GM19238 (cell line): ENCODE measurements at regions not wholly inside any gene's neighbourhood (a gene's known extent, or its start where the extent isn't known, plus 50 kb on each side); places are given as distances from the start of the nearest gene placed in this dataset.
"Not testable (repeated sequence)": the region's sequence is repeated elsewhere in the genome, so short reads cannot be mapped to it uniquely, and the experiment has no call there.

Experiments used
- DNase-seq: peaks from one replicate; pipeline ENCODE4 v3.0.0; 2011; ENCODE audit warnings: low spot score; ENCODE audit not compliant: insufficient read length

GRCh38 chr17:16888413-16889087, 83.4 kb downstream of the TNFRSF13B start:
- no peak for DNase-seq

- no peak for DNase-seq
Observed at GRCh38 chr17:16887523-16888095, 84.3 kb downstream of the TNFRSF13B start.

DNA sequence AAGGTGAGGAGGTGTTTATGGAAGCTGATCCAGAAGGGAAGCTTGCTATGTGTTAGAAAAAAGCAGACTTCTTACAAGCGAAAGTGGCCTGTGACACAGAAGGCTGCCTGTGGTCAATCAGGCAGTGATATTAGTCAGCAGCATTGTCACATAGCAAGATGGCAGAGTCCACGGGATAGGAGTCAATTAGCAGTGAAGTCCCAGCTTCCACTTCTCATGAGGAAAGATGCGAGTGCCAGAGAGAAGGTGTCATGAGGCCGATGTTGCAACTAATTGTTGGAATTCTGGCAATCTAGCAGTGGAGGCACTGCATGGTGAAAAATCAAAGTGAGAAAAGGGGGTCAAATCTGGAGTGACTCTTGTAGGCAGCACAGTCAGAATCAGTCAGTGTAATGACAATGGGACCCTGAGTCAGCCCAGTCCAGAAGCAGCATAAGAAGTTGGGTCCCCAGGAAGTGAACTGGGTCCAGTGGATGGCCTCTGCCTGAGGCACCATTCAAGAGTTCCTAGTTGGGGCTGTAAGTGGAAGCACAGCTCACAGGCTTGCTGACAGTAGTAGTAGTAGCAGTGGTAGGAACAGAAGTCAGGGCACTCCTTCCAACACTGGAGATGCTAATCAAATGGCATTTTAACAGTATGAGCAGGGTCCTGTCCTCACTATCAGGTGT, 85.1 kb downstream of the TNFRSF13B start:
- DNase-seq: no peak

GRCh38 chr17:16885204-16885603, 86.7 kb downstream of the TNFRSF13B start:
- not testable (repeated sequence) for DNase-seq

DNA sequence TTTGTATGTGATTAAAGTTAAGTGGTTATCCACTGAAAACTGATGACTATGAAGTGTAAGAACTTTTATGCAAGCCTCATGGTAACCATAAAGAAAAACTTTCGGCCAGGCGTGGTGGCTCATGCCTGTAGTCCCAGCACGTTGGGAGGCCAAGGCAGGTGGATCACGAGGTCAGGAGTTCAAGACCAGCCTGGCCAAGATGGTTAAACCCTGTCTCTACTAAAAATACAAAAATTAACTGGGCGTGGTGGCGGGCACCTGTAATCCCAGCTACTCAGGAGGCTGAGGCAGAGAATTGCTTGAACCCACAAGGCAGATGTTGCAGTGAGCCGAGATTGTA, 89.0 kb downstream of the TNFRSF13B start:
- not testable (repeated sequence) for DNase-seq

DNA sequence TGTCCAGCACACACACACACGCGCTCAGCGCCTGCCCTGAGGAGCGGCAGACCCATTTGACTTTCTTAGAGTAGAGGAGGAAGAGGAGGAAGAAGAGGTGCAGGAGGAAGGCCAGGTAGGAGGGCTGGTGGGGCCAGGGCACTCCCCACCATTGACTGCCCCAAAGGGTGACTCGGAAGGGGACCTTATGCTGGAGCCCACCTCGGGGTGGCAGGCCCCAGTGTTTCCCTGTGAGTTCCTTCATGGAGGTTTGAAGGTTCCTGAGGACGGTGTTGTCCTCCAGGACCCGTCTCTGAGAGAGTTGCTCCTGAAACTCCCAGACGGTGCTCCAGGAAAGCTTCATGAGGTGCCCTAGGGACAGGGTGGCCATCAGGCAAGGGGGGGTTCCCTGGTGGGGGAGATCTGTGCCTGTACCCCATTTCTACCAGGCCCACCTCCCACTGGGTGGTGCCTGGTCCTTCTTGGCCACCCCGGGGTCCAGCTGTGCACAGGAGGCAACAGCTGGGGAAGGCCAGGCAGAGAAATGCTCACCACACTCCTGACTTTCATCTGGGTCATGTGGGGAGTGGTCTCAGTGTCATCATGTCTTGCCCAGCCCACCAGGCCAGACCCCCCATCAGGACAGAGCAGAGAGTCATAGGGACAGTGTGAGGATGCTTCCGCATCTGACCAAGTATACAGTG, 89.5 kb downstream of the TNFRSF13B start:
- no peak for DNase-seq

DNA sequence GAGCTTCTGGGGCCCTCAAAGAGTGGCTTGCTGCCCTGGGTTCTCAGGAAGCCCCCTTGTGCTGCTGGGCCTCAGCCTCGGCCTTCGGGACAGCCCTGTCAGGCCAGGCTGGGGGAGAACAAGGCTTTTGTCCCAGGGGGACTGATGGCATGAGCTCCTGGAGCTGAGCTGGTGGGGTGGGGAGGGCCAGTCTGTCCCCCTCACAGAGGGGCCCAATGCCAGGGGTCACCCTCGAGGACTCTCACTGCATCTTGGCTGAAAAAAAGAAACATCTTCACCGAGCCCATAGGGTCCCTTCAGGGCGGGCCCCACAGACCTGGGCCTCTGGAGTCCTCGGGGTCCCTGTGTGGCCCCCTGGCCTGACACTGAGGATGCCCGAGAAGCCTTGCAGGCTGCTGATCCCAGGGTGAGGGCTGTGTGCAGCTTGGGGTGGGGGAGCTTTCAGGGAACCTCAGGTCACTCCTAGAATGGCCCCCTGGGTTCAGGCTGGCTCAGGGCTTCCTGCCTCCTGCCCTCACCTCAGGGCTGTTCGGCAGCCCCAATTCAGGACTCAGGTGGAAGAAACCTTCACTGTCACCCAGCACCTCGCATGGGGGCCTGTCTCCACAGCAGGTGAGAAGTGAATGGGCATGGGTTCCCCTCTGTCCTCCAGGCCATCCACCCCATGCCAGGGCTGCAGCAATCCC, 90.5 kb downstream of the TNFRSF13B start:
- DNase-seq: no peak

DNA sequence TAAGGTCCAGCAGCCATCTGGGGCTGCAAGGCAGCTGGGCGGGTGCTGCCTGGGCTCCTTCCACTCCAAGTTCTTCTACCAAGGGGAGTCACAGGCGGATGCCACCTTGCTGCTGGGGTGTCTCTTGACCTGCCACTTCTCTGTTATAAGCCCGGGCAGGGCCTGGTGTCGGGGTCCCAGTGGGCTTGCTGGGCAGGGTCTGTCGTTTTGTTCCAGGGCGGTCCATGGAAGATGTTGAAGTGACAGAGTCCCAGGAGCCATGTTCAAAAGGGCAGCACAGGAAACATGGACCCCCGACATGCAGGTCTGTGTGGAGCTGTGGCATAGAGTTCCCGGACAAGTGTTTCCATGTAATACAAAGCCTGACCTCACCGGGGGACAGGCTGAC, 91.1 kb downstream of the TNFRSF13B start:
- no peak for DNase-seq

DNA sequence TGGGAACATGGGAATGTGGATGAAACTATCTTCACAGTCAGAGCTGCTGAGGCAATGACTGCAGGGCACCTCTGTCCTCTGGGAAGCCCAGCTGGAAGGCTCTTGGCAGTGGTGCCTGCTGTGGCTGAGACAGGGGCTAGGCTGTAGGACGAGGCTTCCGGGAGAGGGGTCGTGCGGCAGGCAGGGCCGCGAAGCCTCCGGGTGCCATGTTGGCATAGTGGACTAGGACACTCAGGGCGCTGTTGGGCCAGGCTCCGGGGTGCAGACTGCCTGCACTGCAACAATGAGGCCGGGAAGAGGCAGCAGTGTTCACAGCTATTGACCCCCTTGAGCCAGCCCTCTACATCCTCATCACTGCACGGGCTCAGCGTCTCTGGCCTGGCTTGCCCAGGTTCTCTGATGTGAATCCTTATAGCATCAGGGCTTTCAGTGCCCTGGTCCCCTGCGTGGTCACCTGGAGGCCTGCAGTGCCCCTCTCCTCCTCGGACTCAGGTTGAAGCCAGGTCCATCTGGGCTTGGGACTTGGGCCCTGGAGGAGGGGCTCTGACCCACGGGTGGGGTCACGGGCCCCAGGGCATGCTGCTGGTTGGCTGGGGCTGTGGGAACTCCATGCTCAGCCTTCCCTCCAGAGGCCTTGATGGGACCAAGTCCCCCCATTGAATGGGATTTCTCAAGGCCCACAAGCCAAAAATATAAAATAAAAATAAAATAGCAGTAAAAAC, 91.6 kb downstream of the TNFRSF13B start:
- no peak for DNase-seq

DNA sequence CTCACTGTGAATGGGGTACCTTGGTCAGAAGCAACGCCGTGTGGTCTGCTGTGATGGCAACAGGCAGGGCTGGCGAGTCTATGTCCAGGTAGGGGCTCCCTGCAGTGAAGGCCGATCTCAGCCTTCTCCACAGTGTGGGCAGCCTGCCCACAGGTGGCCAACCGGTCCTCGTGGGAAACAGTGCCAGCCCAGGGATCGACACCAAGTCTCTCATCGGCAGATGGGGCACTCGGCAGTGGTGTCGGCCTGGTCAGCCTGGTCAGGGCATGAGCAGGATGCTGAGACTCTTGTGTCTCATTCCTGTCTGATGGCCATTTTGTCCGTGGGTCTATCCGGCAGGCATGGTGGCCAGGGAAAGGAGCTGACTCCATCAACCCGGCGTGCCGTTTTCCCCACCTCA, 92.2 kb downstream of the TNFRSF13B start:
- DNase-seq: no peak

DNA sequence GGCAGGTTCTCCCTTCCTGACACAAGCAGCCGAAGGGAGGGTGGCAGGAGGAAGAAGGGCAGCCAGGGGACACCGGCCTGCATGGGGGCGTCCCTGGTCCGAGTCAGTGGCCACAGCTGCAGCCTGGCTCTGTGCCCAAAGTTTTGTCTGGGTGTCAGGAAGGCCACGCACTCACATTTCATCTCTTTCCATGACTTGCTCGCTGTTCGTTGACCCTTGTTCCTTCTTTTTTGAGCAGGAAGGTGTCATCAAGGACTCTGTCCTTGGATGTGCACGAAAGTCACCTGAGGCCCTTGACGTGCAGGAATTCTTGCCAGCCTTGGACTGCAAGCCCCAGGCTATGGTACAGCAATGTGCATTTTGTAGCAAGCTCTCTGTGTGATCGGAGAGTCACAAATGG, 93.3 kb downstream of the TNFRSF13B start:
- DNase-seq: no peak

DNA sequence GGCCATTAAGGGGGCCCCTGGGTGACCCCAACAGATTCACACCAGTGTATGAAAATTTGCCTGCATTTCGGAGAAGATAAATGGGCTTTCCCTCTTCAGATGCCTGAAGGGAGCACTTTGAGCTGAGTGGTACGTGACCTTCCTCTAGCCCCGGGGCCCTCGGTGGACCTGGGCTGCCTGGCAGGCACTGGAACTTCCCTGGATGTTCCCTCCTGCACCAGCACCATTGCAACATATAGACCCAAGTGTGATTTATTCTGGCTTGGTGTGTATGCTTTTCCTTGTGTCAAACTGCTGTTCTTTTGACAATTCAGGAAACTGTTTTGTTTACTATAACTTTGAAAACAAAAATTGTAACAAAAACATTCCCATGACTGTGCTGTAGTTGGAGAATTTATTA, 93.8 kb downstream of the TNFRSF13B start:
- no peak for DNase-seq

DNA sequence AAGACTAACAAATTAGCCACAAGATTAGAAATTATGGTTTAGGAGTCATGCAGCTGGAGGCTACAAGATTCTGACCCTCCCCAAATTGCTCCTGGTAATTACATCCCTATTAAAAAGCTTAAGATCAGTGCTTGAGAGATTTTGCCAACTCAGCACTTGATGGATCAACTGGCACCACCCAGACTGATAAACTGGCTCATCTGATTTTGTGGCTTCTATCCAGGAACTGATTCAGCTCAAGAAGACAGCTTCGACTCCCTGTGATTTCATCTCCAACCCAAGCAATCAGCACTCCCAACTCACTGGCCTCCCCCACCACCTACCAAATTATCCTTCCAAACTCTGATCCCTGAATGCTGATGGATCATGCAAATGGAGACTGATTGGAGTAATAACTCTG, 94.8 kb downstream of the TNFRSF13B start:
- DNase-seq: no peak

DNA sequence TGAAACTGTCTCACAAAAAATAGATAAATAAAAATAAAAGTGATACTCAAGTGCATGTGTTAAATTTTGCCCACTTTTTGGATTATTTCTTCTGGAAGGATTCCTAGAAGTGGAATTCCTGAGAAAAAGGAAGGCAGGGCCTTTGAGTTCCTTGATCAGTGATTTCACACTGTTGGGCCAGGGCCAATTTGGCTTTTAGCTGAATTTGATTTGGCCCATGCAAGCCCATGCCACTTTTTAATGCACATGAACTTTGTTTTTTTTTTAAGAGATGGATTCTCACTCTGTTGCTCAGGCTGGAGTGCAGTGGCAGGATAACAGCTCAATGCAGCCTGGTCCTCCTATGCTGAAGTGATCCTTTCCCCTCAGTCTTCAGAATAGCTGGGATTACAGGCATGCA, 96.3 kb downstream of the TNFRSF13B start:
- no peak for DNase-seq

- not testable (repeated sequence) for DNase-seq
Observed at GRCh38 chr17:16874216-16874615, 97.7 kb downstream of the TNFRSF13B start.

- peak; percentile 61 for DNase-seq
Observed at GRCh38 chr17:16873174-16874035, 98.5 kb downstream of the TNFRSF13B start.

DNA sequence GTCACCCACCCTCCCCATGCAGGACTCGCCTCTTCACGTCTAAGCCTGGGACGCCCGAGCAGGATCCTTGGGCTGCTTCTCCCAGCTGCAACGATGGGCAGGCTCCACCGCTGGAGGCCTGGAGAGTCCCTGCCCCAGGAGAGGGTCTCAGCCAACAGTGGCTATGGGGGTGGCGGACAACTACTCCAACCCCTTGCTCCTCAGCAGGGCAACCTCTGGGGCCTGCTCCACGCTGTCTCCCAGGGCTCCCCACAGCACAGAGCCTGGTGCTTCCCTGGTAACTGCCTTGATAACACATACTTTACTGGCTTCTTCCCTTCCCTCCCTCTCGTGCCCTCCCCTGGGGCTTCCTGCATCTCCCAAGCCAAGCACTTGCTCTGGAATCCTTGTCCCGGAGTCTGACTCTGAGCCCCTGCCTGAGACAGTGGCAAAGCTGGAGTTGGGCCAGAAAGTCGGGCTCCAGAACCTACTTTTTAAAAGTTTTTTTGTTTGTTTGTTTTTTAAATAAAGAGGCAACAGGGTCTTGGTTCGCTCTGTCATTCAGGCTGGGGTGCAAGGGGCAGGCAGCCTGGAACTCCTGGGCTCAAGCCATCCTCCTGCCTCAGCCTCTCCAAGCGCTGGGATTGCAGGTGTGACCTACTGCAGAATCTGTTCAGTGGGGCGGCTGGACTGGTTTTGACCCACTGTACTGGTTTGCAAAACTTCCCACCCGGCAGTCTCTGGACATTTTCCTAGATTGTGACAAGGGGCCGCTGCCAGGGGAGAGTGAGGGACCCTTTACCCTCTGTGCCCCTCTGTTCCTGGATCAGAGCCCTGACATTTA, 99.4 kb downstream of the TNFRSF13B start:
- DNase-seq: no peak

- DNase-seq: not testable (repeated sequence)
Observed at GRCh38 chr17:16871446-16872190, 100.3 kb downstream of the TNFRSF13B start.
